Lower leg skin (tissue), 3 donors: ENCODE measurements at regions not wholly inside any gene's neighbourhood (a gene's known extent, or its start where the extent isn't known, plus 50 kb on each side); places are given as distances from the start of the nearest gene placed in this dataset.

Experiments used
- CTCF ChIP-seq, 3 donors: fragments of 450-650 bp; IDR thresholded peaks; one replicate each; pipeline ENCODE4 v1.5.1; 2016; ENCODE audit warnings: antibody characterized with exemption in 3 of 3, mild to moderate bottlenecking in 3 of 3, moderate library complexity in 2 of 3
- POLR2A ChIP-seq, 2 donors: fragments of 450-650 bp; IDR thresholded peaks; one replicate each; pipeline ENCODE4 v1.6.1; 2016 to 2017; ENCODE audit warnings: antibody characterized with exemption in 2 of 2, mild to moderate bottlenecking in 1 of 2, moderate library complexity in 1 of 2

DNA sequence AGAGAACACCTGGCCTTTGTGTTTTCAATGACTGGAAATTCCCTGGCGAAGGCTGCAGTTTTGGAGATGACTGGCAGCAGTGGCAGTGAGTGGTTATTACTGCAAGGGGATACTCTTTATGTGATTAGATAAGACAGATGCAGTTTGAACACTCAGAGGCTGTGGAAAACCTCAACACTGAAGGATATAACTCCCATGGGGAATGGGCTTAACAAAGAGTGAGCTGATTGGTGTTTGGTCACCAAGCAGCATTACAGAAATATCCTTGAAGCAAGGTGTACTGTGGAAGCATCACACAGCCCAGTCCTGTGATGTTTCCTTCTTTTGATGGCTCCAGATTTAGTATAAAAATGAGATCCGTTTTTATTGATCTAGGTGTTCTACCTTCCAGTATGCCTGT, 490.7 kb upstream of the PTPRD start:
- no peak for TF ChIP-seq CTCF (IDR thresholded peaks at IDR 0.05)
- TF ChIP-seq POLR2A (IDR thresholded peaks at IDR 0.05) = no peak
